ENCODE measurements at regions not wholly inside any gene's neighbourhood (a gene's known extent, or its start where the extent isn't known, plus 50 kb on each side); places are given as distances from the start of the nearest gene placed in this dataset.

DNA sequence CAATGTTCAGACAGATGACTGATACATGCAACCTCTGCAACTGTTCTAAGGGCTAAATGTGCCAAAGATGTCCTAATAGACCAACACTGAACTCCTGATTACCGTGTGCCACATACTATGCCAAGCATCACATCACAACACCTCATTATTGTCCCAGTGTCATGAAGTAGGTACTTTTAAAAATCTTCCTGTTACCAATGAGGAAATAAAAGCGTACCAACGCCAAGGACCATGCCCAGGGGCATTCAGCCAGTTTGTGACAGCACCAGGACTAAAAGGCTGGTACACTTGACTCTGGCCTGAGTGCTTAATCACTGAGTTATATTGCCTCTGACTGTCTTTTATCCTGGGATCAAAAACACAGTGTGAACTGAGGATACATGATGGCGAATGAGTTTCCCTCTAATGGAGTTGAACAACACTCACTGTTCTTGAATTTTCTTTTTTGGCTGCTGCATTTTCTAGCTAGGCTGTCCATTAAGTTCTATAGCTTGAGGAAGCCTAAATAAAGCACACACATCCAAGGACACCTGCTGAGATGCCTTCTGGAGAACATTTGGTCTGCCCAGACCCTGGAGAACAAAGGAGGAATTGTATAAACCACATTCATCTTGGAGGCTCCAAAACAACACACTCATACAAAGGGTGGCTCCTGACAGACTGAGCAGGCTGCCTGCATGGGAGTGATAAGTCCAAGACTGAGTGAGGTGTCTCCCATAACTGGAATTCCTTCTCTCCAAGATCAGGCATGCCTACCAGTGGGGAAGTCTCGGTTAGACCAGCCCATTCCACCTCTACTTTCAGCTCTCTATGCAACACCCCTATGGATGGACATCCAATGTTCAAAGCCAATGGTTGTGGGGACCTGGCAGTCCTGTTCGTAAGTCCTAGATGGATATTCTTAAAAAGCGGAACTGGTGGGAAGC lies 126.7 kb upstream of the PRICKLE2 start:
- DNase-seq: no peak

DNA sequence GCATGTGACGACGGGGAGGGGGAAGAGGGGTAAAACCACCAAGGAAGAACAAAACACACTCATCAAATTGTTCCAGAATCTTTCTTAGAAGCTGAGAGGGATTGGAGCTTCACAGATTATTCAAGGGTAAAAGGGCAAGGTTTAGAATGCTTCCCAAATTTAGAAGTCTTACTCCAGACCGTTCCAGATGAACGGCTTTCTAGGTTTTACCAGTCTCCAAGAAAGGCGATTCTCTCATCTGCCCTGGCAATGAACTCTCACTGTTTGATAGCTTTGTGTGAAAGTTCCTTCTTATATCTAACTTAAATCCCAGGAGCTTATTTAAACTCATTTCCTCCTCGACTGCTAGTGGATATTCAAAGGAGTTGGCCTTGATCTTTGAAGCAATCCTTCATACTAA lies 124.3 kb upstream of the PRICKLE2 start:
- DNase-seq: no peak

DNA sequence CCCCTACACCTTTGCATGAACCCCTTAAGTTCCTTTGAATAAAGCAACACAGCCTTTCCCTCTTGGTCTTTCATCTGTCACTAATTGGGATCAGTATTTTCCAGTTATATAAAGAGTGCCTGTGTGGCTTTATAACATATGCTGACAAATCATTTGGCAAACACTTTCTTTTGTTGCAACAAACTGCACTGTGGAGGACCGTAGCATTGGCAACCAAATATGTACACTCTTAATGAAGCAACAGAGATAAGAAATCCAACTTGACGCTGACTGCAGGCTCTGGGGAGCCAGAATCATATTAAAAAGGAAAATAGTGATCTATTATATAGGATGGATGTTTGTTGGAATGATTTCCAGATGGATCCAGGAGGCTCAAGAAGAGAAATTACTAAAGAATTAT lies 120.1 kb upstream of the PRICKLE2 start:
- no peak for DNase-seq

DNA sequence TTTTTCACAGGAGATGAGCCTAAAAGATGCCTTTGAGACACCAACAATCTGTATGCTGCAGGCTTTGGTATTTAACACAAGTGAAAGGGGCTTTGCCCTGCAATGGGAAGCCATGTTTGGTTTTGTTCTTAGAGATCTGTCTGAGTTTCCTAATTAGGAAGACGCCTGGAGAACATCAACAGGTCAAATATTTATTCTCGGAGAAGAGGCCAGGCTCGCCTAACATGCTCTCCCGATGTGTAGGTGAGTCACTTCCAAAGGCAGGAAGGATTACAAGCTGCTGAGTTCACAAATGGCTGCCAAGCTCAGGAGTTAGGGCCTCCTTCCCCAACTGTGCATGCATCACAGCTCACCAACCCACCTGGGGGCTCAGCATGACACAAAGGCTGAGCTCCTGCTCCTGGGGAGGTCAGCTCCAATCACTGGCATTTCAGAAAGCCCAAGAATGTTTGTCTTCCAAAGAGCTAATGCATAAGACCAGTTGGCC lies 119.5 kb upstream of the PRICKLE2 start:
- no peak for DNase-seq

DNA sequence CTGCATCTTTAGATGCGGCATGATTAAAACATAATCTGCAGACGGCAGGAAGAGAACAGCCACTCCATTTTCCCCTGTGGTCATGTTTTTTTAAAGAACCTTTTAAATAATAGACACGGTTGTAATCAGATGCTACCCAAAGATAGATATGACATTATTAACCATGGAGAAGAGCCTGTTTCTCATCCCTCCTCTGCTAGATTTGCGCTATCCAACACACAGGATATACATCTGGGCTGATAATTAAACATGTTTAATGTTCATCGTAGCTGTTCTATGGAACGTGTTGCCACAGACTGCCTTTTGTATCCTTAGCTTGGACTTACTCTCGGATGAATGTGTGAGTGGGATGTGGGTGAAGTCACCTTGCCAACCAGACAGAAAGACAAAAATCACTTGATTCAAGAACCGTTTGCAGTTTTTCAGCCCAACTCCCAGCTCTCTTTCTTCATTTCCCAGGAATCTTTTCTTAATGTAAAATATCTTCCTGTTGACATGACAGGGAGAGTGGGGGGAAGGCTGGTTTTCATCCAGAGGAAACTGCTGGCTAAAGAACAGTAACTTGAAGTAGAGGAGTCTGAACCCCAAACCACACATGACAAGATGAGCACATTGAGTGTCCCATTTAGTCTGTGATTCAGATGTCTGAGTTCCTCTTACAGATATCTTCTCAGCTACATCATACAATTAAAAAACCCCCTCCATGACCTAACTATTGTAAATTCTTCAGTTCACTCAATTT lies 118.6 kb upstream of the PRICKLE2 start:
- no peak for DNase-seq

DNA sequence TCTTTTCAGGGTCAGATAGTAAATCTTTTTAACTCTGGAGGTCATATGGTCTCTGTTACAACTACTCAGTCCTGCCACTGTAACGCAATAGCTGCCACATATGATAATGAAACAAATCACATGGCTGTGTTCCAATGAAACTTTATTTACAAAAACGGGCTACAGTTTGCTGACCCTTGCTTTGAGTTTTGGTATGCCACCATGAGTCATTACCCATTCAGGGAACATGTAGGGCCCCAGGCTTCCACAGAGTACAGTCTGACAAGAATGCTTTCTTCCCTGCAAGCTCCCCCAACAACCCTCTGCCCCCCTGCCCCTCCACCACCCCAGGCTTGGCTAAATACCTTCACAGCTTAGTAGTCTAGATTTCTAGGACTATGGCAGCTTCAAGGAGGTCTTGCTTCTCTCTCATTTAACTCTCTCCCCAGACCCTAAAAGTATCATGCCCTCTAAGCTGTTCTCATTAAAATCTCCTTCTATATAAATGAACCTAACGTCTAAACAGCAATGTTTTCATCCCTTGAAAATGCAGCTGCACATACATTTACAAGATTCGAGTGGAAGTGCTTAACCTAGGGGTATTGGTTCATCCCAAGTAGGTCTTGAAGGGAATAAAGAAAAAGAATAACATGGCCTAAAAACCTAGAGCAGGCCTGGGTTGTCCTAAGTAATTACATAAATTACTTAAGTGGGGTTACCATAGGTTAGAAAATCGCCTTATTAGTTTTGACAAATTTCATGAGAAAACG lies 117.8 kb upstream of the PRICKLE2 start:
- DNase-seq: no peak

DNA sequence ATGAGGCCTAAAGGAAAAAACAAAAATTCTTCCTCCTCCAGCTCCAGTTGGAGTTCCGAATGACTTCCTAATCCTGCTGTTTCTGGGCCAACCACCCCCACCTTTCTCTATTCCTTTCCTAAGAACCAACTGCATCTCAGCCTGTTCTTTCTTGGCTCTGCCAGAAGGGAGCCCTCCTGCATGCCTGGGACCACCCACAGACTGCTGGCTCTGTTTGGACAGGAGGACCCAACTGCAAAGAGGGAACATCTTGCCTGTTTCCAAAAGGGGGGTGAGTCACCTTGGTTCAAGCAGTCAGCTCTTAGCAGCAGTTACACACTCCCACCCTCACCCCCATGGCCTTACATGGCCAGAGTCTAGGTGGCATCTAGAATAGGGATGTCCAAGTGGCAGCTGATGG lies 116.0 kb upstream of the PRICKLE2 start:
- no peak for DNase-seq

DNA sequence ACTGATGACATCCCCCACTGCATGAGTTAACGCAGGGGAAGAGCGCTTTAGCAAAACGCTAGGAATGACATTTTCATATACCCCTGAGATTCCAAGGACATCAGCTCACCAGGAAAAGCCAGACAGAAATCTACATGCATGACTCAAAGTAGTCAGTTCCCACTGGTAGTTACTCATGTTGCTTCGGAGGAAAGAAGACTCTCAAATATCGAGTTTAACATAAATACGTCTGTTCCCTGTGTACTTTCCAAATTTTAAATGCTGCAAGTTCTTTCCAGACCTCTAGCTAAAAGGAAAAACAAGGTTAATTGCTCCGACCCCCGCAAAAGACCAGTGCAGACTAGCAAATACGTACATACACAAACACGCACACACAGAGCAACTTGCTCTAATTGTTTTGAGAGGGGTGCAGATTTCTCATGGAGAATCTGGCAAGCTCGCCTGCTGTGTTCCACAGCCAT lies 115.4 kb upstream of the PRICKLE2 start:
- no peak for DNase-seq

DNA sequence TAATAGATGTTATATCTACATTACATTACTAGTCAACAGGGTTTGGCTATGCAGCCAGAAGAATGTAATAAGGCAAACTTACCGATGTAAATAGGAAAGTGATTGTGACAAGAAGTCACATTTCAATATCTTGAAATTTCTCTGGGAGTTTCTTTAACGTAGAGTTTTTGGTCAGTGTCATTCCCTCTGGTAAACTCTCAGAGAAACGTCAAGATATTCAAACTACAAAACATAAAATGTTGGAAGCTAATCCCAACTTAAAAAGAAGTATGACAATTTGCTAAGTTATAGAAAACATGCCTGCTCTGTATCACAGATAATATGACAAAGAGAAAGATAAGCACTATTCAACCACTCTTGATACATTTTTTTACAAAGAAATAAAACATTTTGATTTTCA lies 111.2 kb upstream of the PRICKLE2 start:
- no peak for DNase-seq

DNA sequence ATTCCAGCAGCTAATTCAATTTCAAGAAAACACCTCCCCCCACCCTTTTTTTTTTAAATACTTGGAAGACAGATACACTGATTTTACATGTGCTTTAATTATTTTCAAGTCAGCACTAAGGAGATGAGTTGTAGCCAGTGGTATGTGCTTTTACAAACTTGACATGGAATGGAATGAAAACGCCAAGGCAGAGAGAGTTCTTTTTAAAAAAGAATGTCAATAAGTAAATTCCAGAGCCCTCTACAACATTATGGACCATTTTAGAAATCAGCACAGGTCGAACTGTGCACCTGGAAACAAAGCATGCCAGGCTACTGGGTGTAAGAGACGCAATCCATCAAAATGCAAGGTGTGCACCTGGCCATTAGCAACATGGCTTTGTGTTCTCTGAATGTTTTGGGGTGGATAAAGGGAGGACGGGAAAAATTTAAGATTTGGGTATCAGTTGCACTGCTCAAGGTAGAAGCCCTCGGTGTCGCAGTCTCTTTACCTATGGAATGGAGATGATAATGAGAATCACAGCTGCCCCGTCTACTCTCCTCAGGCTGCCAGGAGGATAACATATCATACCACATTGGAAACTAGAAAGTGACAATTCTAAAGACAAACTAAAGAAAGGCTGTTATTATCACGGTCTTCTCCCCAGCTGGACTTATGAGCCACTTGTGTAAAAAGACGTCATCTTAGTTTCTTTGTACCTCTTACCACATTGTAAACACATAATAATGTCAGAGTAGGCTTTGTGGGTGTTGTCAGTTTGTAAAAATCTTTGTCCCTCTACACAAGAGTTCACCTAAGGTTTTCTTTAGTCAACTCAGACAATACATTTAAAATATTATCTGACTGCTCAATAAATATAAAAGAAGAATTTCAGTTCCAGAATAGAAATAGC lies 107.4 kb upstream of the PRICKLE2 start:
- no peak for DNase-seq

DNA sequence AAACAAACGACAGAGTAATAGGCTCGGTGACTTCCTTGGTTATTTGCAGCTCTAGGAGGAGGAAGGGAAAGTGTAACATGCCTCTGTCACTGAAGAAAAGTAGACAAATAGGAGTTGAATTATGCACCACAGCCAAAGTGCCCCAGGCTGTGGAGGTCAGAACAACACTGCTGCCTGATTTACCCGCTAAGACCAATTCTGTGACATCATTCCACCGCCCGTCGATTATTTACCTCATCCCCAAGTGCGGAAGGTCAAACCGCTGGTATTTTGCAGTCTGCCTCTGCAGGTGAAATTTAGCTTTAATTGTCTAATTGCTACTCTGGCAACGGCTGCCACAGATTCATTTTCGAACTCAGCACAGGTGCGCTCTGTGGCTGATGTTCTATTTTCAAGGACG lies 106.3 kb upstream of the PRICKLE2 start:
- no peak for DNase-seq

DNA sequence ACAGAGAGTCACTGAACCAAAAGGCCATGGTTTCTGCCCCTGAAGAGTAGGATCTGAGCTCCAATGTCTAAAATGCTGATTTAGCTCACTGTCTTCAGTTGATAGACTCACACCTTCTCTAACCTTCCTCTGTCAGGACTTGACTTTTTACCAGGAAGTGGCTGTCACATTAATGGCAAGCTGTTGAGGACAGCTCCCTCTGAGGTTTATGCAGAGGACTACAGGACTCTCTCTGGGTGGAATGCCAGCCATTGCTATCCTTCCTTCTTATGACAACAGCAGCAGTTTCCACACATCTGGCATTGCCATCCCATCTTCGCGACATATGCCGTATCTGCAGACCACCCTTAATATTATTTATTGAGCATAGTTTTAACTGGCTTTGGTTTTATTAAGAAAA lies 103.8 kb upstream of the PRICKLE2 start:
- DNase-seq: no peak

DNA sequence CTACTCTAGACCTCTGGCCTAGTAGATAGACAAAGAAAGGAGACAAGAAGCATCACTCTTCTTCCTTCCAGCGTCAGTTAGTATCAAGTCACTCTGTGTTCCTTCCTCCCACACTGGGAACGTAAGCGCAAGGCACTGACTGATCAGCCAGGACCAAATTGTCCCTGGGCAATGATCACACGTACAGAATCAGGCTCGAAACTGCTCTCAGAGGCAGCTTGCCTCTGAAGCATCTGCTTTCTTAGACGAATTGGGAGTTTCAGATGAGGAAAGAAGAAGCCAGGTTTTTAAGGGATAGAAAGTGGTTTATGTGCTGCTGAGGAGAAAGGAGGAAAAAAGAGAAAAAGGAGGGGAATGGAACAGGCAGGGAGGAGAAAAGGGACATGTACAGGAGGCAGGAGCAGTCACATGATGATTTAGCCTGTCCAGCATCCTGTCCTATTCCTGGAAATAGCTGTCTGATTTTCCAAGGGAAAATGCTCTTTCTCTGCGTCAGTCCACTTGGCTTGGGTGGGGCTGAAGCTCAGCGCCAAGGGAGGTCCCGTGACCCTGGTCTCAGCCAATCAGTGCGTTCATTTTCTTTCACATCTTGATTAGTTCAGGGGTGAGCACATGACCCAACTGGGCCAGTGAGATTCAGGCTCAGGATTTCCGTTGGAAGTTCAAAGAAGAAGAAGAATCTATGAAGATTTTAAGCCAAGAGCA lies 102.0 kb upstream of the PRICKLE2 start:
- DNase-seq: no peak

DNA sequence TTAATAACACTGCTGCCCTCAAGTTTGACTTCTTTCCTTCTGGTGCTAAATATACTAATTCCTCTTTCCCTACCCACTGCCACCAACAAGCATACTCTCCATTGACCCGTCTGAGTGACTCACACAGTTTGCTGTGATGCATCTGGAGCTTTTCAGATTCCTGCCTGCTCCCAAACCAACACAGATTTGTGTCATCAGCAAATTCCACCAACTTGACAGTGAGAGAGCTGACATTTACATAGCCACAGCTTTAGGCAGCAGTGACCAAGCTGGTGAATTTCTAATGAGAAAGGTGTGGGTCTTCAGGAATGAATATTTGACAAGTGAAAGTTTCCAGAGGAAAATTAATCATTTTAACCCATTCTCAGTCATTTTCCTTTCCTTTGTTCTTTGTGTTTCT lies 96.5 kb upstream of the PRICKLE2 start:
- no peak for DNase-seq

DNA sequence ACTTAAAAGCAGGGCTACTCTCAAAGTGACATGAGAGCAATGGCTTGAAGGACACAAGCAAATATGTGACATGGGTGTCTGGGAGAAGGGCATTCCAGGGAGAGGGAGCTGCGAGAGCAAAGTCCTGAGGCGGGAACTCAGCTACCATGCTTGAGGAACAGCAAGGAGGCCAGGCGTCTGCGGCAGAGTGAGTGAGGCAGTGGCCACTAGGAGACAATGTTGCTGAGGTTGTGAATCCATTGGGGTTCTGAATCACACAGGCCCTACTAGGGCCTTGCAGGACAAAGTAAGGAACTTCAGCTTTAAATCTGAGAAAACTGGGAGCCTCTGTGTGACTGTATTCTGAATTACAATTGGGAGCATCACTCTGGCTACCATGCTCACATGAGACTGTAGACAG lies 94.1 kb upstream of the PRICKLE2 start:
- DNase-seq: no peak

DNA sequence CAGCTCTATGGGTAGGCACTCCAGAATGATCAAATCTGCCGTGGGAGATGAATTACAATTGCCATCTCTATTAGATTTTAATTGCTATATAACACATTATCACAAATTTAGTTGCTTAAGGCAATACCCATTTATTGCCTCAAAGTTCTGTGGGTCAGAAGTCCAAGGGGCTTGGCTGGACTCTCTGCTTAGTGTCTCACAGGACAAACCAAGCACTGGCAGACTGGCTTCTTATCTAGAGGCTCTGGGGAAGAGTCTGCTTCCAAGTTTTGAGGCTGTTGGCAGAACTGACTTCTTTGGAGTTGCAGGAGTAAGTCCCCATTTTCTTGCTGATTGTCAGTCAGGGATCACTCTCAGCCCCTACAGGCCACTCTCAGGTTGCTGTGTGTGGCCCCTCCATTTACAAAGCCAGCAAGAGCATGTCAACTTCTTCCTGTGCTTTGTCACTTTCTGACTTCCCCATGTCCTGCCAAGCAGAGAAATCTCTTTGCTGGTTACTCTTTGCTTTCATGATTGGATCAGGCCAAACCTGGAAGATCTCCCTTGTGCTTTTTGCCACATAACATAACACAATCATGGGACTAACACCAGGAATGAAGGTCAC lies 93.5 kb upstream of the PRICKLE2 start:
- no peak for DNase-seq

DNA sequence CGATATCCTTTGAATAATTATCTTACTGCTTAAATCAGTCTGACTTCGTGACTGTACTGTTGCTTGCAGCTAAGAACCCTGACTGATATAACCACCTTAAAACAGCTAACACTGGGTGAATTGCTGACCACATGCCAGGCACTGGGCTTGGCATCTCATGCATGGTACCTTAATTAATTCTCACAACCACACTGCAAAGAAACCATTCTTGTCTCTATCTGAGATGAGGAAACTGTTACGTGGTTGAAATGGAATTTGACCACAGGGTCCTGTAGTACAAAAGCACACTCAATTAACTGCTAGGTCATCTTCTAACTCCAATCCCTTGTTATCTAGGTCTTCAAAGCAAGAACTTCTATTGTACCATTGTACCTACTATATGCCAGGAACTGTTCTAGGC lies 92.7 kb upstream of the PRICKLE2 start:
- no peak for DNase-seq

DNA sequence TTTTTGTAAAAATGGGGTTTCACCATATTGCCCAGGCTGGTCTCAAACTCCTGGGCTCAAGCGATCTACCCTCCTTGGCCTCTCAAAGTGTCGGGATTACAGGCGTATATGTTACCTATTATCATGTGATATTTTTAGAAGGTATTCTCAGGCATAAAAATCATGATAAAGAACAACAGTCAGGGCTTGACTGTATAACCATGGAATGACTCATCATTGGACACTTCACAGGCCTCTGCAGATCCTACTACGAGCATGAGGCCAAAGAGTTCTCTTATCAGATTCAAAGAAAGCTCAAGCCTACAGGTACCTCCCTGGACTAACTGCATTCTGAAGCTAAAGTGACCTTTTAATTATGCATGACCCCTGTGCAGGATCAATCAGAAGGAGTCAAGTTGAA lies 91.7 kb upstream of the PRICKLE2 start:
- DNase-seq: no peak

DNA sequence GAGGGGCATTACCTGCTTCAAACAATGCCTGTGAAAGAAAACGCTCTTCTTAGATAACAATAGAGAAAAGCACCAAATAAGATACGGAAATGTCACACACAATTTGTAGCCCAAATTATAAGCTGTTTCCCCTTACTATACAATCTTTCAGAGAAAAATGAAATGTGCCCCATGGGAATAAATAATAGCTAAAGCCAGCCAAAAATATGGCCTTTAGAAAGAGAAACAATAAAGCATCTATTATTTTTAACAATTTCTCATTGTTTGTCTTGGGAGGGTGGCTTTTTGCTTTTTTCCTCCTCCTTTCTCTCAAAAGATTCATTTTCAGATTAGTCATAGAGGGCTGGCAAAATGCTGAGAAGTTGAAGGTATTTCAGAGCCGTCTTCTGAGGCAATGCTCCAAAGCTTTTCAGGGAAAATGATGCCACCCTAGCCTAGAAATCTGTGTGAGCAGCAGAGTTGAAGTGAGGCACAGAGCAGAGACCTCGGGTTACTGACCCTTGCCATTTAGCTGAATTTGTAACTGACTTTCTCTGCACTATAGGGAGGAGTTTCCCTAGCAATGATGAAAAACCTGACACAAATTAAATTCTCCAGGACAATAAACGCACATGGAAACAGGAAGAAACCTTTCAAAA lies 86.3 kb upstream of the PRICKLE2 start:
- DNase-seq: no peak

DNA sequence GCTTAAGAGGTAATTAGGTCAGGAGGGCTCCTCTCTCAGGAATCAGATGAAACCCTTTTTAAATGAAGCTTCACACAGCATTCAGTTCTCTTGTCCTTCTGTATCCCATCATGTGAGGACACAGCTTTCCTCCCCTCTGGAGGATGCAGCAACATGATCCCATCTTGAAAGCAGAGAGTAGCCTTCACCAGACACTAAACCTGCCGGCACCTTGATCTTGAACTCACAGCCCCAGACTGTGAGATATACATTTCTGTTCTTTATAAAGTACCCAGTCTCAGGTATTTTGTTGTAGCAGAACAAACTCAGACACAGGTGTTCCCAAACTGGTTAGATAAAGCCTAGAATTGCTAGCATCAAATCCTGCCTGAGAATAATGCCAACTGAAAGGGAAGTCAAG lies 83.7 kb upstream of the PRICKLE2 start:
- no peak for DNase-seq

DNA sequence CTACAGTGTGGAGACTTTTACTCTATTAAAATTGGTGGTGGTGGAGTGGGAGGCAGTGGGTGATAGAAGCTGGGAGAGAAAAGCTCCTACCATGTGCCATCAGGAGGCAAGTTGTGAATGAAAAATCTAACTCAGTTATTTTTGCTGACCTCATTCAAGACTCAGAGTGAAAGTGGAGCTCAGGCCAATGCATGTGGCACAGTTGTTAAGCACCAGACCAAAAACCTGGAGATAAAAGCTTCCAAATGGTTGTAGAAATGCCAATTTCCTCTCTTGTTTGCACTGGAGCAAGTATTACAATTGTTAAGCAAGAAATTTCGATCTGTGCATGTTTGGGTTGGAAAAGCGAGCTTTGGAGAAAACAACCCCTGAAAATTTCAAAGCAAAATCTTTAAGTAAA lies 81.5 kb upstream of the PRICKLE2 start:
- DNase-seq: no peak

Data from CD4-positive, alpha-beta T cell treated with Interleukin-21 for 1 hour (primary cell).